ENCODE measurements at regions not wholly inside any gene's neighbourhood (a gene's known extent, or its start where the extent isn't known, plus 50 kb on each side); places are given as distances from the start of the nearest gene placed in this dataset.

DNA sequence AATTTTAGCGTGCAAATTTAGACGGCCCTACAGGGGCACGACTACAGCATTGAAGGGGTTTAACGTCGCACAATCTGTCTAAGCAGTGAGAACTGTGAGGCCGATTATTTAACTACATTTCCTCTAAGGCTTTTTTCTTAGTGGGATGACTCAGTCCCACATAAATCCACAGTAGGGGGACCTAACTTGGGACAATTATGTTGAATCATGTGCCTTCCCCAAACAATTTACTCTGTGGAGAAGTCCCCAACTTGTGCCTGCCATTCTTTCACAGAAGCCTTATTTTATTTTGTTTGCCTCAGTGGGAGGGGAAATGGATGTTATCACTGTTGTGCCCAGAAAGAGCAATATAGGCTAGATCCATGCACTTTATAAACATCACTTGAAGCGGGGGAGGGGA is 80.3 kb upstream of the CDCA7L start:
- DNase-seq (ENCODE audit: low spot score in 2 of 2): no peak
- H3K27me3 ChIP-seq: no peaks in the 10 kb centered on the region
- no peak overlapping the region for H3K4me3 ChIP-seq
- WGBS, 2 donors: 53 to 66% methylated on average over 7 of the region's 7 CpGs
- H3K4me1 ChIP-seq: no peaks in the 10 kb centered on the region
- no peaks in the 10 kb centered on the region for H3K36me3 ChIP-seq
- H3K27ac ChIP-seq: no peak overlapping the region
- peaks cover 0 to 9% (median 0%) of the 10 kb centered on the region in 4 donors for H3K9me3 ChIP-seq
- TF ChIP-seq, protein P1, sequence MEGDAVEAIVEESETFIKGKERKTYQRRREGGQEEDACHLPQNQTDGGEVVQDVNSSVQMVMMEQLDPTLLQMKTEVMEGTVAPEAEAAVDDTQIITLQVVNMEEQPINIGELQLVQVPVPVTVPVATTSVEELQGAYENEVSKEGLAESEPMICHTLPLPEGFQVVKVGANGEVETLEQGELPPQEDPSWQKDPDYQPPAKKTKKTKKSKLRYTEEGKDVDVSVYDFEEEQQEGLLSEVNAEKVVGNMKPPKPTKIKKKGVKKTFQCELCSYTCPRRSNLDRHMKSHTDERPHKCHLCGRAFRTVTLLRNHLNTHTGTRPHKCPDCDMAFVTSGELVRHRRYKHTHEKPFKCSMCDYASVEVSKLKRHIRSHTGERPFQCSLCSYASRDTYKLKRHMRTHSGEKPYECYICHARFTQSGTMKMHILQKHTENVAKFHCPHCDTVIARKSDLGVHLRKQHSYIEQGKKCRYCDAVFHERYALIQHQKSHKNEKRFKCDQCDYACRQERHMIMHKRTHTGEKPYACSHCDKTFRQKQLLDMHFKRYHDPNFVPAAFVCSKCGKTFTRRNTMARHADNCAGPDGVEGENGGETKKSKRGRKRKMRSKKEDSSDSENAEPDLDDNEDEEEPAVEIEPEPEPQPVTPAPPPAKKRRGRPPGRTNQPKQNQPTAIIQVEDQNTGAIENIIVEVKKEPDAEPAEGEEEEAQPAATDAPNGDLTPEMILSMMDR (IDR thresholded peaks at IDR 0.05): no peak
- TF ChIP-seq EP300 (IDR thresholded peaks at IDR 0.05) (no peak), POLR2A (IDR thresholded peaks at IDR 0.05) (no peak)

DNA sequence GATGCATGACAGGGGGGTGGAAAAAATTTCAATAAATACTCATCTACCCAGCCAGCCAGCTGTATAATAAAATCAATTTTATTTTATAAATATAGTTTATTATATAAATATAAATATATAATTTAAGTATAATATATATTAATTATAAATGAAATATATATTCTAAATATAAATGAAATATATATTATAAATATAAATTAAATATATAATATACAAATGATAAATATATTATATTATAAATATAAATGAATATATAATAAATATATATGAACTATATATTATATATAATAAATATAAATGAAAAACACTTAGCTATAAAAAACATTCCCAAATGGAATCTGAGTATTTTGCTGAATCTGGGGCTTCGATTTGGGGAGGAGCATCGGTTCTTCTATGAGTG is 79.4 kb upstream of the CDCA7L start:
- no peak for DNase-seq (ENCODE audit: low spot score in 2 of 2)
- TF ChIP-seq EP300 (IDR thresholded peaks at IDR 0.05) (no peak), POLR2A (IDR thresholded peaks at IDR 0.05) (no peak)
- TF ChIP-seq, protein P1 (IDR thresholded peaks at IDR 0.05): no peak
- H3K36me3 ChIP-seq: no peaks in the 10 kb centered on the region
- no peaks in the 10 kb centered on the region for H3K27me3 ChIP-seq
- H3K4me3 ChIP-seq: no peak overlapping the region
- peaks cover 0 to 9% (median 0%) of the 10 kb centered on the region in 4 donors for H3K9me3 ChIP-seq
- H3K27ac ChIP-seq: no peak overlapping the region
- no peaks in the 10 kb centered on the region for H3K4me1 ChIP-seq
- 97 to 98% methylated on average over 2 of the region's 2 CpGs for WGBS, 2 donors

DNA sequence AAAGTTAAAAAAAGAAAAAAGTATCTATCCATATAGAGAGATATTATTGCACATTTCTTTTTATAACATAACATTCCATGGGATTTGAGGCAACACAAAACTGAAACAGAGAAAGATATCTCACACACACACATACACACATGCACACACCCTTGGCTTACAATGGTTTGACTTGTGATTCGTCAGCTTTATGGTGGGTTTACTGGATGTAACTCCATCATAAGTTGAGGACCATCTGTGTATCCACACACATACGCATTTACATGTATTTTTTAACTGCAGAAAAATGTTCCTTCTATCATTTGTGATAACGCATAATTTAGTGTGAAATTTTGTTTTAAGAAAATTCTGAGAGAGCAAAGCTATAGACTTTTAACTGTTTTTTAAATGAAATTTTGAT is 74.2 kb upstream of the CDCA7L start:
- TF ChIP-seq POLR2A (IDR thresholded peaks at IDR 0.05): no peak
- TF ChIP-seq EP300 (IDR thresholded peaks at IDR 0.05): no peak
- TF ChIP-seq, protein P1 (IDR thresholded peaks at IDR 0.05): no peak
- H3K4me3 ChIP-seq: no peak overlapping the region
- no peak overlapping the region for H3K27ac ChIP-seq
- H3K9me3 ChIP-seq: no peaks in the 10 kb centered on the region
- H3K36me3 ChIP-seq: no peaks in the 10 kb centered on the region
- no peaks in the 10 kb centered on the region for H3K4me1 ChIP-seq
- H3K27me3 ChIP-seq: no peaks in the 10 kb centered on the region
- no peak for DNase-seq (ENCODE audit: low spot score in 2 of 2)
- WGBS, 2 donors: 89 to 90% methylated on average over 3 of the region's 3 CpGs

DNA sequence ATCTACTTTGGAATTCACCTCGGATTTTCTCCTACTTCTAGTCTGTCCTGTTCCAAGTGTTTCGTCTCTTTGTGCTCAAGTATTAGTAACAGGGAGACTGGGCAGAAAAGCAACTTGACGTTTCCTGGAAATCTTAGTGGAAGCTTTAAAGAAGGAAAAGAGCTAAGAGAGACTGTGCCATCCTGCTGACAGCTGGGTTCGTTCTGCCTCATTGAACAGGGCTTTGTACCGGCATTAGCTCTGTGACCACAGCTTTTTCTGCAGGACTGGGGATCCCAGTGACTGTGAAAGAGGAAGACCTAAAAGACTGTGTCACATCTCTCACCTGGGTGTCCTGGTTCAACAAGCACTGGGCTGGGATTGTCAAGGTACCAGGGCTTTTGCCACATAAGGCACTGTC is 70.8 kb upstream of the CDCA7L start:
- Histone ChIP-seq H3K27ac (no peak overlapping the region), H3K4me3 (no peak overlapping the region), H3K4me1 (no peaks in the 10 kb centered on the region), H3K36me3 (no peaks in the 10 kb centered on the region), H3K27me3 (no peaks in the 10 kb centered on the region), H3K9me3 (no peaks in the 10 kb centered on the region)
- WGBS, 2 donors: 66% methylated on average over 5 of the region's 5 CpGs
- no peak for TF ChIP-seq POLR2A (IDR thresholded peaks at IDR 0.05)
- no peak for TF ChIP-seq EP300 (IDR thresholded peaks at IDR 0.05)
- TF ChIP-seq, protein P1 (IDR thresholded peaks at IDR 0.05): no peak
- DNase-seq (ENCODE audit: low spot score in 2 of 2): no peak

DNA sequence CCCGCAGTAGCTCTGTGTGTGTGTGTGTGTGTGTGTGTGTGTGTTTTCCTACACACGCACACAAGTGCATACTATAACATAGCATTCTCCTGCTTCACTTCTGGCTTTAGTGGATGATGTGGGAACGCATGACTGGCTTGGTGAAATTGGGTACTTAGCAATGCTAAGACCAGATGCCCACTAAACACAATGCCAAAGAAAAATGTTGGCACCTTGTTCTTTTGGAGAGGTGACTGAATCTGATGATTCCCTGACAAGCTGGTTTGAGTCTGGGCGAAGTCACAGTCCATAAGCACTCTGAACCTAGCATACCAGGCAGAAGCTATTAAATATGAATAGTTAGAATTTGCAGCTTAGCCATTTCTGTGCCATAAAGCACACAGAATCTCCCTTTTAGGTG is 68.0 kb upstream of the CDCA7L start:
- TF ChIP-seq EP300 (IDR thresholded peaks at IDR 0.05) (no peak), POLR2A (IDR thresholded peaks at IDR 0.05) (no peak)
- TF ChIP-seq, protein P1 (IDR thresholded peaks at IDR 0.05): no peak
- WGBS, 2 donors: 69 to 85% methylated on average over 4 of the region's 4 CpGs
- Histone ChIP-seq H3K4me1 (no peaks in the 10 kb centered on the region), H3K9me3 (no peaks in the 10 kb centered on the region), H3K4me3 (no peak overlapping the region), H3K36me3 (no peaks in the 10 kb centered on the region), H3K27me3 (no peaks in the 10 kb centered on the region), H3K27ac (no peak overlapping the region)
- no peak for DNase-seq (ENCODE audit: low spot score in 2 of 2)

Data from tibial nerve (tissue), 4 donors.